Tibial nerve (tissue), 4 donors: ENCODE measurements at regions not wholly inside any gene's neighbourhood (a gene's known extent, or its start where the extent isn't known, plus 50 kb on each side); places are given as distances from the start of the nearest gene placed in this dataset.

ENCODE experiments used
- EP300 ChIP-seq, 2 donors: sonication (generic); formaldehyde crosslinking; IDR thresholded peaks; one replicate each; pipeline ENCODE4 v1.6.1; 2017; ENCODE audit warnings: antibody characterized with exemption in 2 of 2, mild to moderate bottlenecking in 1 of 2
- TF ChIP-seq, protein P1 (sequence below), 5 experiments: fragments of 200-600 bp in 3 of 5; fragments of 450-650 bp in 2 of 5; sonication (generic) in 3 of 5; IDR thresholded peaks; one replicate each; pipeline ENCODE4 v1.5.1; 2016 to 2019; ENCODE audit warnings: antibody characterized with exemption in 5 of 5, mild to moderate bottlenecking in 3 of 5, moderate library complexity in 2 of 5

GRCh38 chr12:85557850-85558249 lies 277.8 kb downstream of the ALX1 start:
- TF ChIP-seq, protein P1, sequence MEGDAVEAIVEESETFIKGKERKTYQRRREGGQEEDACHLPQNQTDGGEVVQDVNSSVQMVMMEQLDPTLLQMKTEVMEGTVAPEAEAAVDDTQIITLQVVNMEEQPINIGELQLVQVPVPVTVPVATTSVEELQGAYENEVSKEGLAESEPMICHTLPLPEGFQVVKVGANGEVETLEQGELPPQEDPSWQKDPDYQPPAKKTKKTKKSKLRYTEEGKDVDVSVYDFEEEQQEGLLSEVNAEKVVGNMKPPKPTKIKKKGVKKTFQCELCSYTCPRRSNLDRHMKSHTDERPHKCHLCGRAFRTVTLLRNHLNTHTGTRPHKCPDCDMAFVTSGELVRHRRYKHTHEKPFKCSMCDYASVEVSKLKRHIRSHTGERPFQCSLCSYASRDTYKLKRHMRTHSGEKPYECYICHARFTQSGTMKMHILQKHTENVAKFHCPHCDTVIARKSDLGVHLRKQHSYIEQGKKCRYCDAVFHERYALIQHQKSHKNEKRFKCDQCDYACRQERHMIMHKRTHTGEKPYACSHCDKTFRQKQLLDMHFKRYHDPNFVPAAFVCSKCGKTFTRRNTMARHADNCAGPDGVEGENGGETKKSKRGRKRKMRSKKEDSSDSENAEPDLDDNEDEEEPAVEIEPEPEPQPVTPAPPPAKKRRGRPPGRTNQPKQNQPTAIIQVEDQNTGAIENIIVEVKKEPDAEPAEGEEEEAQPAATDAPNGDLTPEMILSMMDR (IDR thresholded peaks at IDR 0.05): no peak
- TF ChIP-seq EP300 (IDR thresholded peaks at IDR 0.05): no peak
